ENCODE measurements at regions not wholly inside any gene's neighbourhood (a gene's known extent, or its start where the extent isn't known, plus 50 kb on each side); places are given as distances from the start of the nearest gene placed in this dataset.

- TF ChIP-seq, protein P1, sequence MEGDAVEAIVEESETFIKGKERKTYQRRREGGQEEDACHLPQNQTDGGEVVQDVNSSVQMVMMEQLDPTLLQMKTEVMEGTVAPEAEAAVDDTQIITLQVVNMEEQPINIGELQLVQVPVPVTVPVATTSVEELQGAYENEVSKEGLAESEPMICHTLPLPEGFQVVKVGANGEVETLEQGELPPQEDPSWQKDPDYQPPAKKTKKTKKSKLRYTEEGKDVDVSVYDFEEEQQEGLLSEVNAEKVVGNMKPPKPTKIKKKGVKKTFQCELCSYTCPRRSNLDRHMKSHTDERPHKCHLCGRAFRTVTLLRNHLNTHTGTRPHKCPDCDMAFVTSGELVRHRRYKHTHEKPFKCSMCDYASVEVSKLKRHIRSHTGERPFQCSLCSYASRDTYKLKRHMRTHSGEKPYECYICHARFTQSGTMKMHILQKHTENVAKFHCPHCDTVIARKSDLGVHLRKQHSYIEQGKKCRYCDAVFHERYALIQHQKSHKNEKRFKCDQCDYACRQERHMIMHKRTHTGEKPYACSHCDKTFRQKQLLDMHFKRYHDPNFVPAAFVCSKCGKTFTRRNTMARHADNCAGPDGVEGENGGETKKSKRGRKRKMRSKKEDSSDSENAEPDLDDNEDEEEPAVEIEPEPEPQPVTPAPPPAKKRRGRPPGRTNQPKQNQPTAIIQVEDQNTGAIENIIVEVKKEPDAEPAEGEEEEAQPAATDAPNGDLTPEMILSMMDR (optimal IDR thresholded peaks at IDR 0.05 in 1 of 3, IDR thresholded peaks at IDR 0.05 in 1 of 3, conservative IDR thresholded peaks at IDR 0.05 in 1 of 3; ENCODE audit: extremely low read depth in 1 of 3, insufficient read depth in 2 of 3, low read length in 3 of 3), result no peak
- no peak for TF ChIP-seq EZH2 (IDR thresholded peaks at IDR 0.05; ENCODE audit: low read length)
Measured at GRCh38 chr7:119397156-119397555, 875.8 kb upstream of the KCND2 start.

Data from keratinocyte (primary cell).